H1 (cell line): ENCODE measurements at regions not wholly inside any gene's neighbourhood (a gene's known extent, or its start where the extent isn't known, plus 50 kb on each side); places are given as distances from the start of the nearest gene placed in this dataset.

Experiments used
- CTCF ChIA-PET: fragments of 300-600 bp; sonication (Branson Sonifier 250); formaldehyde crosslinking; loops from one replicate; lab custom pipeline; 2021; ENCODE audit not compliant: partially characterized antibody; lab: Charles Lee
- POLR2A ChIA-PET: fragments of 300-600 bp; sonication (Branson Sonifier 250); formaldehyde crosslinking; loops from one replicate; lab custom pipeline; 2021; ENCODE audit warnings: inconsistent platforms; ENCODE audit not compliant: partially characterized antibody; lab: Charles Lee
- DNase-seq, 2 experiments: peaks; one replicate each; pipeline versions ENCODE4 v3.0.0 to v3.0.0-alpha.2; 2010 to 2022; ENCODE audit warnings: low spot score in 2 of 2, low read depth in 1 of 2, mixed read lengths in 1 of 2
- FAIRE-seq: peaks from 2 replicates; lab custom pipeline; 2011; peaks lifted over from hg19 to GRCh38; lab: Jason Lieb, UNC
- H2AFZ ChIP-seq: 2 replicates; pipeline ENCODE4 v1.8.1; 2012; ENCODE audit warnings: low read length, inconsistent platforms
- H2AK5ac ChIP-seq: 2 replicates; pipeline ENCODE4 v1.6.1; 2013; ENCODE audit warnings: low read depth, low read length
- H2BK120ac ChIP-seq: replicated peaks from 2 replicates; pipeline ENCODE3; 2013; ENCODE audit warnings: low read depth, low read length, inconsistent platforms
- H2BK12ac ChIP-seq: 2 replicates; pipeline ENCODE4 v1.6.1; 2013; ENCODE audit warnings: low read depth, low read length
- H2BK15ac ChIP-seq: 2 replicates; pipeline ENCODE4 v1.6.1; 2013; ENCODE audit warnings: low read length
- H2BK20ac ChIP-seq: 2 replicates; pipeline ENCODE4 v1.6.1; 2013; ENCODE audit warnings: low read length
- H2BK5ac ChIP-seq: 2 replicates; pipeline ENCODE4 v1.6.1; 2013; ENCODE audit warnings: low read depth, low read length
- H3K14ac ChIP-seq: 2 replicates; pipeline ENCODE4 v1.6.1; 2013; ENCODE audit warnings: inconsistent platforms; ENCODE audit not compliant: insufficient read length
- H3K18ac ChIP-seq: 2 replicates; pipeline ENCODE4 v1.6.1; 2013; ENCODE audit warnings: low read length; ENCODE audit errors: extremely low read depth
- H3K23ac ChIP-seq: 2 replicates; pipeline ENCODE4 v1.6.1; 2013; ENCODE audit warnings: inconsistent platforms; ENCODE audit not compliant: insufficient read length
- H3K23me2 ChIP-seq: 2 replicates; pipeline ENCODE4 v1.6.1; 2013; ENCODE audit warnings: low read depth, low read length
- H3K27ac ChIP-seq: 2 replicates; pipeline ENCODE4 v1.6.1; 2011; ENCODE audit warnings: low read depth, low read length, inconsistent platforms
- H3K27me3 ChIP-seq, 4 experiments: replicated peaks in 1 of 4; 1 replicate in 1 of 4; 2 replicates in 3 of 4; pipeline versions ENCODE4 v1.6.1 to v1.8.1; 2011 to 2013; ENCODE audit warnings: low read length in 3 of 4, mild to moderate bottlenecking in 3 of 4, inconsistent platforms in 2 of 4, mixed read lengths in 2 of 4, moderate library complexity in 1 of 4; ENCODE audit not compliant: control insufficient read depth in 3 of 4, insufficient read depth in 3 of 4; ENCODE audit errors: extremely low read depth in 1 of 4
- H3K36me3 ChIP-seq, 4 experiments: 2 replicates each; pipeline versions ENCODE4 v1.6.1 to v1.8.1; 2011 to 2013; ENCODE audit warnings: mild to moderate bottlenecking in 4 of 4, low read length in 3 of 4, moderate library complexity in 2 of 4, control low read depth in 1 of 4, inconsistent platforms in 1 of 4; ENCODE audit not compliant: insufficient read depth in 4 of 4, control insufficient read depth in 2 of 4
- H3K4ac ChIP-seq: replicated peaks from 2 replicates; pipeline ENCODE3; 2013; ENCODE audit warnings: low read length, low read depth, mixed read lengths, inconsistent platforms; ENCODE audit not compliant: insufficient read length
- H3K4me1 ChIP-seq, 4 experiments: replicated peaks in 1 of 4; 1 replicate in 1 of 4; 2 replicates in 3 of 4; pipeline versions ENCODE4 v1.6.1 to v1.8.1; 2011 to 2013; ENCODE audit warnings: low read length in 3 of 4, inconsistent platforms in 2 of 4, mixed read lengths in 1 of 4; ENCODE audit not compliant: insufficient read depth in 4 of 4, control insufficient read depth in 3 of 4
- H3K4me2 ChIP-seq, 2 experiments: 2 replicates each; pipeline versions ENCODE4 v1.6.1 to v1.8.1; 2011 to 2013; ENCODE audit warnings: low read depth in 2 of 2, low read length in 2 of 2, control low read depth in 1 of 2, inconsistent platforms in 1 of 2, mild to moderate bottlenecking in 1 of 2; ENCODE audit not compliant: insufficient read depth in 1 of 2
- H3K4me3 ChIP-seq, 4 experiments: fragments of 200-600, 300-600 bp in 1 of 4; sonication (generic), shearing (Covaris generic), sonication (Bioruptor Twin) in 1 of 4; 2 replicates each; pipeline versions ENCODE4 v1.5.1 to v1.8.1; 2011 to 2016; ENCODE audit warnings: low read length in 4 of 4, low read depth in 3 of 4, control low read depth in 2 of 4, inconsistent platforms in 2 of 4, mild to moderate bottlenecking in 2 of 4, mixed read lengths in 1 of 4, moderate library complexity in 1 of 4; ENCODE audit not compliant: insufficient read depth in 2 of 4; ENCODE audit errors: extremely low read depth in 1 of 4
- H3K56ac ChIP-seq: replicated peaks from 2 replicates; pipeline ENCODE3; 2013; ENCODE audit warnings: low read depth, mild to moderate bottlenecking, mixed read lengths, low read length, inconsistent platforms; ENCODE audit not compliant: insufficient read length
- H3K79me1 ChIP-seq: 2 replicates; pipeline ENCODE4 v1.6.1; 2013; ENCODE audit warnings: low read depth, low read length, control low read depth
- H3K79me2 ChIP-seq, 2 experiments: 2 replicates each; pipeline versions ENCODE4 v1.6.1 to v1.8.1; 2012 to 2013; ENCODE audit warnings: low read length in 2 of 2, mild to moderate bottlenecking in 2 of 2, inconsistent platforms in 1 of 2; ENCODE audit not compliant: insufficient read depth in 2 of 2, control insufficient read depth in 1 of 2
- H3K9ac ChIP-seq, 4 experiments: replicated peaks in 1 of 4; 1 replicate in 1 of 4; 2 replicates in 3 of 4; pipeline versions ENCODE4 v1.6.1 to v1.8.1; 2011 to 2013; ENCODE audit warnings: low read depth in 3 of 4, low read length in 3 of 4, control low read depth in 2 of 4, mild to moderate bottlenecking in 2 of 4, moderate library complexity in 2 of 4, inconsistent platforms in 1 of 4; ENCODE audit errors: extremely low read depth in 1 of 4
- H3K9me3 ChIP-seq, 2 experiments: 2 replicates each; pipeline versions ENCODE4 v1.6.1 to v1.8.1; 2012 to 2013; ENCODE audit warnings: mild to moderate bottlenecking in 2 of 2, moderate library complexity in 2 of 2, control low read depth in 1 of 2, inconsistent platforms in 1 of 2, low read depth in 1 of 2, low read length in 1 of 2, mixed read lengths in 1 of 2; ENCODE audit not compliant: insufficient read depth in 2 of 2
- H4K20me1 ChIP-seq, 2 experiments: replicated peaks in 1 of 2; 2 replicates each; pipeline versions ENCODE3 to v1.8.1; 2011 to 2013; ENCODE audit warnings: inconsistent platforms in 2 of 2, low read length in 2 of 2, mild to moderate bottlenecking in 1 of 2; ENCODE audit not compliant: insufficient read depth in 2 of 2, control insufficient read depth in 1 of 2
- H4K5ac ChIP-seq: 2 replicates; pipeline ENCODE4 v1.6.1; 2013; ENCODE audit warnings: low read length, low read depth, mixed read lengths, inconsistent platforms; ENCODE audit not compliant: insufficient read length
- H4K8ac ChIP-seq: 2 replicates; pipeline ENCODE4 v1.8.0; 2013; ENCODE audit warnings: mild to moderate bottlenecking, moderate library complexity, low read length, inconsistent platforms; ENCODE audit not compliant: insufficient read depth; ENCODE audit errors: extremely low read depth
- H4K91ac ChIP-seq: replicated peaks from 2 replicates; pipeline ENCODE3; 2013; ENCODE audit warnings: low read length, mixed read lengths, inconsistent platforms; ENCODE audit not compliant: insufficient read length
- BRCA1 ChIP-seq: IDR thresholded peaks from 2 replicates; pipeline ENCODE4 v1.6.1; 2012; ENCODE audit warnings: low read depth, low read length, improper control_type of control experiment
- CTCF ChIP-seq, 3 experiments: IDR thresholded peaks; 1 replicate in 2 of 3; 2 replicates in 1 of 3; pipeline versions ENCODE4 v1.5.1 to v1.6.1; 2011; ENCODE audit warnings: low read length in 3 of 3, mild to moderate bottlenecking in 3 of 3, inconsistent platforms in 2 of 3, low read depth in 1 of 3, moderate library complexity in 1 of 3; ENCODE audit not compliant: insufficient read depth in 1 of 3; ENCODE audit errors: control extremely low read depth in 1 of 3
- JUND ChIP-seq: IDR thresholded peaks from 2 replicates; pipeline ENCODE4 v1.6.1; 2011; ENCODE audit warnings: mild to moderate bottlenecking, improper control_type of control experiment, low read length
- WGBS, 2 experiments: shearing (Covaris generic) in 1 of 2; methylation state at CpG; one replicate each; pipeline versions ENCODE4 v1.1.6 to v1.1.7; 2013 to 2015; ENCODE audit warnings: low lambda C conversion rate in 2 of 2, mixed read lengths in 2 of 2, inconsistent platforms in 1 of 2, low coverage in 1 of 2, missing lambda C conversion rate in 1 of 2; ENCODE audit not compliant: insufficient replicate concordance in 2 of 2, insufficient coverage in 1 of 2, insufficient read length in 1 of 2; ENCODE audit errors: extremely low coverage in 1 of 2, missing lambda C conversion rate in 1 of 2; 5-methylcytosine and 5-hydroxymethylcytosine counted together

GRCh38 chr22:46030231-46030880, 53.4 kb upstream of the WNT7B start:
- Histone ChIP-seq H3K4me1 (peaks cover 0 to 25% (median 12%) of the 10 kb centered on the region in 4 experiments; a peak in 6 of 7 replicates), H4K5ac (no peak overlapping the region), H3K14ac (no peak overlapping the region), H3K9me3 (no peaks in the 10 kb centered on the region), H3K36me3 (no peaks in the 10 kb centered on the region), H3K56ac (no peak overlapping the region), H3K79me1 (no peaks in the 10 kb centered on the region), H2BK12ac (peak overlapping the region; percentile 62; the same call in 1 of the 2 replicates), H3K27me3 (peaks cover 10 to 34% (median 29%) of the 10 kb centered on the region in 4 experiments), H3K4ac (no peak overlapping the region), H2BK120ac (no peak overlapping the region), H2AFZ (no peak overlapping the region), H3K4me3 (no peak overlapping the region), H2AK5ac (no peak overlapping the region), H3K23me2 (peaks cover 4% of the 10 kb centered on the region; the same call in 1 of the 2 replicates), H3K79me2 (no peaks in the 10 kb centered on the region), H3K4me2 (no peak overlapping the region), H2BK20ac (no peak overlapping the region), H2BK5ac (no peak overlapping the region), H2BK15ac (0 out of 2 replicates have a peak overlapping the region, but pooled peaks have one; percentile 63), H4K8ac (no peak overlapping the region), H3K18ac (no peak overlapping the region), H4K20me1 (no peaks in the 10 kb centered on the region), H4K91ac (no peak overlapping the region), H3K27ac (no peak overlapping the region), H3K23ac (no peak overlapping the region), H3K9ac (no peak overlapping the region)
- ChIA-PET CTCF (interaction anchor here (0.9 to 3.8 kb wide), 7 partner anchors 9 to 86 kb away, joined by 3 to 24 read pairs (median 3); no protein-coding TSS in a partner anchor), POLR2A (no interaction called here)
- no peak for DNase-seq
- TF ChIP-seq BRCA1 (no peak), CTCF (IDR thresholded peaks at IDR 0.05; ENCODE audit: control extremely low read depth in 1 of 3, insufficient read depth in 1 of 3, low read depth in 1 of 3, low read length in 3 of 3) (no peak), JUND (no peak)
- 92% methylated on average over 11 of the region's 11 CpGs; no CpG with 5 or more reads in 1 of the 2 experiments for WGBS, 2 experiments
- FAIRE-seq = no peak
